ENCODE measurements at regions not wholly inside any gene's neighbourhood (a gene's known extent, or its start where the extent isn't known, plus 50 kb on each side); places are given as distances from the start of the nearest gene placed in this dataset.

DNA sequence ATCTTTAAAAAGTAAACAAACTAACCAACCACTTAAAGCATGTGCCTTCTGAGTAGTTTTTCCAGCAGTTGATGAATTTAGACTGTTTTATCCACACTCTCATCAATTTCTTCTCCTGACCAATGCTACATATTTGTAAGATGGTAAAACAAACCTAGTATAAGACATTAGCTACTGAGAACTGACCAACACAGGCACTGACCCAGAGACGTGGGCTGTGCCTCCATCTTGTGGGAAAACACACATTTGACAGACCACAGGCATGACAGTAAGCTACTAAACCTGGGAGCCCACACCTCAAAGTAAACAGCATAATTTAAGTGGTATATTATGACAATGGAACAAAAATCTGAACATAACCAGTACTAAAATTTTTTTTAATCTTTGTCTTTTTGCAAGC lies 121.4 kb upstream of the NRSN1 start:
- Histone ChIP-seq H3K36me3 (ENCODE audit: control insufficient read depth in 4 of 4, insufficient read depth in 3 of 4, low read depth in 1 of 4, low read length in 3 of 4) (no peaks in the 10 kb centered on the region), H3K4me3 (ENCODE audit: low read depth in 1 of 3, low read length in 3 of 3) (no peak overlapping the region), H3K27ac (ENCODE audit: low read depth in 1 of 2, low read length in 2 of 2) (no peak overlapping the region), H3K9ac (ENCODE audit: low read depth in 1 of 2, low read length in 2 of 2) (no peak overlapping the region), H3K4me1 (ENCODE audit: control insufficient read depth in 4 of 4, insufficient read depth in 4 of 4, low read length in 3 of 4) (no peaks in the 10 kb centered on the region), H3K9me3 (ENCODE audit: control insufficient read depth in 4 of 4, low read length in 3 of 4) (no peaks in the 10 kb centered on the region), H3K27me3 (ENCODE audit: control insufficient read depth in 4 of 4, insufficient read depth in 4 of 4, low read length in 3 of 4) (peaks cover 0 to 3% (median 0%) of the 10 kb centered on the region in 4 donors)
- WGBS, result 64% methylated on average over 1 of the region's 1 CpG
- TF ChIP-seq RXRA (IDR thresholded peaks at IDR 0.05) (no peak), ZBTB33 (IDR thresholded peaks at IDR 0.05) (no peak), SP1 (IDR thresholded peaks at IDR 0.05) (no peak), FOXA2 (IDR thresholded peaks at IDR 0.05) (no peak), JUND (IDR thresholded peaks at IDR 0.05) (no peak), REST (IDR thresholded peaks at IDR 0.05) (no peak), YY1 (IDR thresholded peaks at IDR 0.05) (no peak)
- DNase-seq (ENCODE audit: low spot score), result no peak

- no peak overlapping the region for H3K9ac ChIP-seq (ENCODE audit: low read depth in 1 of 2, low read length in 2 of 2)
- H3K36me3 ChIP-seq (ENCODE audit: control insufficient read depth in 4 of 4, insufficient read depth in 3 of 4, low read depth in 1 of 4, low read length in 3 of 4), result no peaks in the 10 kb centered on the region
- DNase-seq (ENCODE audit: low spot score), result no peak
- no peak overlapping the region for H3K4me3 ChIP-seq (ENCODE audit: low read depth in 1 of 3, low read length in 3 of 3)
- no peaks in the 10 kb centered on the region for H3K9me3 ChIP-seq (ENCODE audit: control insufficient read depth in 4 of 4, low read length in 3 of 4)
- no peak overlapping the region for H3K27ac ChIP-seq (ENCODE audit: low read depth in 1 of 2, low read length in 2 of 2)
- no peaks in the 10 kb centered on the region for H3K4me1 ChIP-seq (ENCODE audit: control insufficient read depth in 4 of 4, insufficient read depth in 4 of 4, low read length in 3 of 4)
- H3K27me3 ChIP-seq (ENCODE audit: control insufficient read depth in 4 of 4, insufficient read depth in 4 of 4, low read length in 3 of 4), result peaks cover 0 to 3% (median 0%) of the 10 kb centered on the region in 4 donors
- TF ChIP-seq JUND (IDR thresholded peaks at IDR 0.05), result no peak
Observed at GRCh38 chr6:24006254-24006653, 119.8 kb upstream of the NRSN1 start.

GRCh38 chr6:24009319-24009718 lies 116.7 kb upstream of the NRSN1 start:
- H3K27ac ChIP-seq (ENCODE audit: low read depth in 1 of 2, low read length in 2 of 2), result no peak overlapping the region
- H3K4me1 ChIP-seq (ENCODE audit: control insufficient read depth in 4 of 4, insufficient read depth in 4 of 4, low read length in 3 of 4), result no peaks in the 10 kb centered on the region
- peaks cover 0 to 3% (median 0%) of the 10 kb centered on the region in 4 donors for H3K27me3 ChIP-seq (ENCODE audit: control insufficient read depth in 4 of 4, insufficient read depth in 4 of 4, low read length in 3 of 4)
- WGBS, result 58% methylated on average over 4 of the region's 4 CpGs
- no peak for TF ChIP-seq JUND (IDR thresholded peaks at IDR 0.05)
- no peaks in the 10 kb centered on the region for H3K9me3 ChIP-seq (ENCODE audit: control insufficient read depth in 4 of 4, low read length in 3 of 4)
- no peaks in the 10 kb centered on the region for H3K36me3 ChIP-seq (ENCODE audit: control insufficient read depth in 4 of 4, insufficient read depth in 3 of 4, low read depth in 1 of 4, low read length in 3 of 4)
- H3K4me3 ChIP-seq (ENCODE audit: low read depth in 1 of 3, low read length in 3 of 3), result no peak overlapping the region
- DNase-seq (ENCODE audit: low spot score), result no peak
- no peak overlapping the region for H3K9ac ChIP-seq (ENCODE audit: low read depth in 1 of 2, low read length in 2 of 2)

- no peaks in the 10 kb centered on the region for H3K9me3 ChIP-seq (ENCODE audit: control insufficient read depth in 4 of 4, low read length in 3 of 4)
- no peak overlapping the region for H3K9ac ChIP-seq (ENCODE audit: low read depth in 1 of 2, low read length in 2 of 2)
- H3K36me3 ChIP-seq (ENCODE audit: control insufficient read depth in 4 of 4, insufficient read depth in 3 of 4, low read depth in 1 of 4, low read length in 3 of 4), result no peaks in the 10 kb centered on the region
- H3K27ac ChIP-seq (ENCODE audit: low read depth in 1 of 2, low read length in 2 of 2), result no peak overlapping the region
- H3K4me3 ChIP-seq (ENCODE audit: low read depth in 1 of 3, low read length in 3 of 3), result no peak overlapping the region
- peaks cover 0 to 3% (median 0%) of the 10 kb centered on the region in 4 donors for H3K27me3 ChIP-seq (ENCODE audit: control insufficient read depth in 4 of 4, insufficient read depth in 4 of 4, low read length in 3 of 4)
- DNase-seq (ENCODE audit: low spot score), result no peak
- 62% methylated on average over 3 of the region's 3 CpGs for WGBS
- no peaks in the 10 kb centered on the region for H3K4me1 ChIP-seq (ENCODE audit: control insufficient read depth in 4 of 4, insufficient read depth in 4 of 4, low read length in 3 of 4)
- no peak for TF ChIP-seq TAF1 (conservative IDR thresholded peaks at IDR 0.05)
- TF ChIP-seq FOXA2 (IDR thresholded peaks at IDR 0.05), result no peak
- no peak for TF ChIP-seq HNF4A (conservative IDR thresholded peaks at IDR 0.05)
- TF ChIP-seq ZBTB33 (IDR thresholded peaks at IDR 0.05), result no peak
- no peak for TF ChIP-seq RXRA (IDR thresholded peaks at IDR 0.05)
- no peak for TF ChIP-seq HNF4G (IDR thresholded peaks at IDR 0.05)
- TF ChIP-seq MAX (IDR thresholded peaks at IDR 0.05), result no peak
- no peak for TF ChIP-seq NR2F2 (IDR thresholded peaks at IDR 0.05)
- TF ChIP-seq GABPA (IDR thresholded peaks at IDR 0.05 in 1 of 2, conservative IDR thresholded peaks at IDR 0.05 in 1 of 2), result no peak
Observed at GRCh38 chr6:24010133-24010532, 115.9 kb upstream of the NRSN1 start.
